Gastrocnemius medialis (tissue), 4 donors: ENCODE measurements at regions not wholly inside any gene's neighbourhood (a gene's known extent, or its start where the extent isn't known, plus 50 kb on each side); places are given as distances from the start of the nearest gene placed in this dataset.

Source experiments
- ATAC-seq, 2 donors: fragments of 150-250 bp; one replicate each; pipeline ENCODE4 v1.9.1; 2016
- DNase-seq, 2 donors: peaks; one replicate each; pipeline ENCODE4 v3.0.0-alpha.2; 2019
- H3K27ac ChIP-seq, 4 donors: fragments of 200-600 bp; sonication (generic); 1 replicate in 1 of 4; 2 replicates in 3 of 4; pipeline ENCODE4 v1.5.1; 2016 to 2018; ENCODE audit warnings: mild to moderate bottlenecking in 2 of 4, moderate library complexity in 1 of 4
- H3K27me3 ChIP-seq, 3 donors: fragments of 200-600 bp; sonication (generic) in 2 of 3; 1 replicate in 1 of 3; 2 replicates in 2 of 3; pipeline versions ENCODE4 v1.5.1 to v1.6.0; 2016 to 2019; ENCODE audit warnings: mild to moderate bottlenecking in 1 of 3, moderate library complexity in 1 of 3
- H3K36me3 ChIP-seq, 2 donors: fragments of 200-600 bp; sonication (generic) in 1 of 2; one replicate each; pipeline ENCODE4 v1.5.1; 2017 to 2018
- H3K4me1 ChIP-seq, 2 donors: fragments of 200-600 bp; sonication (generic) in 1 of 2; one replicate each; pipeline ENCODE4 v1.5.1; 2016 to 2017; ENCODE audit warnings: mild to moderate bottlenecking in 2 of 2
- H3K4me3 ChIP-seq, 4 donors: fragments of 200-600 bp; sonication (generic) in 3 of 4; 1 replicate in 1 of 4; 2 replicates in 3 of 4; pipeline ENCODE4 v1.5.1; 2016 to 2019; ENCODE audit warnings: mild to moderate bottlenecking in 2 of 4
- H3K9me3 ChIP-seq, 3 donors: fragments of 200-600 bp; sonication (generic) in 2 of 3; 1 replicate in 1 of 3; 2 replicates in 2 of 3; pipeline ENCODE4 v1.5.1; 2016 to 2019
- CTCF ChIP-seq, 5 experiments: fragments of 450-650 bp in 3 of 5; fragments of 200-600 bp in 2 of 5; sonication (generic) in 2 of 5; IDR thresholded peaks in 4 of 5; conservative IDR thresholded peaks in 1 of 5; 1 replicate in 4 of 5; 2 replicates in 1 of 5; pipeline ENCODE4 v1.5.1; 2016 to 2019; ENCODE audit warnings: antibody characterized with exemption in 5 of 5, mild to moderate bottlenecking in 3 of 5, moderate library complexity in 3 of 5
- POLR2A ChIP-seq, 2 donors: fragments of 450-650 bp; IDR thresholded peaks; one replicate each; pipeline ENCODE4 v1.6.1; 2017; ENCODE audit warnings: antibody characterized with exemption in 2 of 2, mild to moderate bottlenecking in 2 of 2, moderate library complexity in 2 of 2
- in situ Hi-C, 4 donors: fragments of 200-750 bp; cut with MboI; loops; one replicate each; pipeline versions ENCODE4 v1.15.0 to v1.8.0; 2017; ENCODE audit warnings: low sequenced_read_pairs in 4 of 4
- intact Hi-C: fragments of 100-400 bp; cut with DNase I; formaldehyde crosslinking; loops from one replicate; pipeline ENCODE4 v1.15.1; 2023; ENCODE audit warnings: low total_unique reads

DNA sequence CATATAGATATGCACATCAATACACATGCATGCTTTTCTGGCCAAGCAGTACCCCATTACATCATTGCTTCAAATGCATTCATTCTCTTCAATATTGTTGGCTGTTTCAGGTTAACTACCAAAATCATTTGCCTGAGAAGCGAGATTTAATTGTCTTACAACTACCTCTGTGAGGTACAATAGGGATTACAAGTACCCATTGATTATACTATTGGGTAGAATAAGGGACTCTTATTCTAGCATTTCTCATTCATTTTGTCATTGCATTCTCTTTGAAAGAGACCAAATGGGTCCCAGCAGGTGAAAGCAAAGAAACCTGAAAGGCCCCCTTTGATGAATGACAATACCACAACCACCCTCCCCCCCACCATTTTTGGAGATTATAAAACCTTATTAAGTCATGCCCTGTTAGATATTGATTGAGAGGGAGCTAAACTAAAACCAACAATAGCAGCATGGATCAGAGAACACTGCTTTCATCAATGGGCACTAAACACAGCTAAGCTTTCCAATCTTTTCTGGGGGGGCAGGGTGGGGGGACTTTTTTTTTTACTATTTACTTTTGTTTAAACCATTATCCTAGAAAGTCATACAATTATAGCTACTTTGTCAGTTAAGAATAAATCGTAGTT lies 375.0 kb upstream of the CCNH start:
- DNase-seq (no peak), ATAC-seq (no peak)
- TF ChIP-seq CTCF (IDR thresholded peaks at IDR 0.05 in 4 of 5, conservative IDR thresholded peaks at IDR 0.05 in 1 of 5) = no peak
- TF ChIP-seq POLR2A (IDR thresholded peaks at IDR 0.05) = no peak
- H3K27me3 ChIP-seq = peaks cover 0 to 2% (median 0%) of the 10 kb centered on the region in 3 donors
- in situ Hi-C loops = loop anchor here in 3 of 4 donors (10.0 to 25.0 kb wide), 2 partner anchors 350 to 897 kb away; no protein-coding TSS in a partner anchor
- no peaks in the 10 kb centered on the region for H3K4me1 ChIP-seq
- no peak overlapping the region for H3K27ac ChIP-seq
- no peaks in the 10 kb centered on the region for H3K9me3 ChIP-seq
- H3K4me3 ChIP-seq = no peak overlapping the region
- intact Hi-C loops = loop anchor here (10.0 kb wide), 1 partner anchor 357 kb away; no protein-coding TSS in a partner anchor
- H3K36me3 ChIP-seq = no peaks in the 10 kb centered on the region

DNA sequence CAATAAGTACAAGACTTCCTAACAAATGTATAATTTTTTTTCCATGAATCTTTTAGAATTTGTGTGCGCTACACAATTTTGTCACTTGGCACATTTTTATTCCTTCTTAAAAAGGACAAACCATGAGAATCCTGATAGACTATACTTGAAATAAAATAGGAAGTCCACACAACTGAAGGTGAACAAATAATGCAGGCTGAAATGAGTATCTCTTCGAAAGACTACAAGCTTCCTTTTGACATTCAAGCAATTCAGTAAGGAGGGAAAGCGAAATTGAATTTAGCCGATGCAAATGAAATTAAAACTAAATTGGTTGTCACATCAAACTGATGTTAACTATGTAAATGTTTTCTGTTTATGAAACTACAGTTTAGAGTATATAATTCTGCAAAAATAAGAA lies 374.4 kb upstream of the CCNH start:
- ATAC-seq (no peak), DNase-seq (no peak)
- in situ Hi-C loops (loop anchor here in 3 of 4 donors (10.0 to 25.0 kb wide), 2 partner anchors 350 to 898 kb away; no protein-coding TSS in a partner anchor), intact Hi-C loops (loop anchor here (10.0 kb wide), 1 partner anchor 358 kb away; no protein-coding TSS in a partner anchor)
- TF ChIP-seq POLR2A (IDR thresholded peaks at IDR 0.05) (no peak), CTCF (IDR thresholded peaks at IDR 0.05 in 4 of 5, conservative IDR thresholded peaks at IDR 0.05 in 1 of 5) (no peak)
- Histone ChIP-seq H3K4me3 (no peak overlapping the region), H3K36me3 (no peaks in the 10 kb centered on the region), H3K27me3 (peaks cover 0 to 9% (median 0%) of the 10 kb centered on the region in 3 donors), H3K9me3 (no peaks in the 10 kb centered on the region), H3K27ac (no peak overlapping the region), H3K4me1 (no peaks in the 10 kb centered on the region)

DNA sequence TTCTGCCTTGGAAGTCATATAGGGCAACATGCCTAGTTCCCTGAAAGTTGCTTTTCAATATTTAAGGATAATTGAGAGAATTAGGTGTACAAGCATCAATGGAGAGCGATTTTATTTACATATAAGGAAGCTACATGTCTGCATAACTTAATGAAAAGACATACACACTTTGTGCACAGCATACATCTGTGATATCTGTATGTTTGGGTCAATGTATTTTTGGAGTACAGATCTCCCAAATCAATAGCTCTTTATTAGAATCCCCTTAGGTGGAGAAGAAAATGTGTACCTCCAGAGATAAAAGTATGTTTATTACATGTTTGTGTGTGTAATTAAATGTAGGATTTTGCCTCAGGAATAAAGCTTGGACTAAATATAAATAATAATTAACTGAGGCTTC lies 373.7 kb upstream of the CCNH start:
- no peaks in the 10 kb centered on the region for H3K4me1 ChIP-seq
- no peak for ATAC-seq
- no peaks in the 10 kb centered on the region for H3K9me3 ChIP-seq
- H3K36me3 ChIP-seq = no peaks in the 10 kb centered on the region
- TF ChIP-seq CTCF (IDR thresholded peaks at IDR 0.05 in 4 of 5, conservative IDR thresholded peaks at IDR 0.05 in 1 of 5) (no peak), POLR2A (IDR thresholded peaks at IDR 0.05) (no peak)
- no peak overlapping the region for H3K27ac ChIP-seq
- intact Hi-C loops (loop anchor here (10.0 kb wide), 1 partner anchor 358 kb away; no protein-coding TSS in a partner anchor), in situ Hi-C loops (loop anchor here in 3 of 4 donors (10.0 to 25.0 kb wide), 2 partner anchors 351 to 898 kb away; no protein-coding TSS in a partner anchor)
- DNase-seq = no peak
- peaks cover 0 to 14% (median 0%) of the 10 kb centered on the region in 3 donors for H3K27me3 ChIP-seq
- no peak overlapping the region for H3K4me3 ChIP-seq

GRCh38 chr5:87785554-87786335 lies 373.0 kb upstream of the CCNH start:
- Histone ChIP-seq H3K4me1 (no peaks in the 10 kb centered on the region), H3K36me3 (no peaks in the 10 kb centered on the region), H3K27ac (no peak overlapping the region), H3K27me3 (peaks cover 0 to 14% (median 0%) of the 10 kb centered on the region in 3 donors), H3K9me3 (no peaks in the 10 kb centered on the region), H3K4me3 (no peak overlapping the region)
- intact Hi-C loops = loop anchor here (10.0 kb wide), 1 partner anchor 359 kb away; no protein-coding TSS in a partner anchor
- DNase-seq = no peak
- ATAC-seq = no peak
- in situ Hi-C loops = loop anchor here in 3 of 4 donors (10.0 to 25.0 kb wide), 2 partner anchors 352 to 899 kb away; no protein-coding TSS in a partner anchor
- no peak for TF ChIP-seq POLR2A (IDR thresholded peaks at IDR 0.05)
- TF ChIP-seq CTCF (IDR thresholded peaks at IDR 0.05 in 4 of 5, conservative IDR thresholded peaks at IDR 0.05 in 1 of 5) = no peak
